ENCODE measurements at regions not wholly inside any gene's neighbourhood (a gene's known extent, or its start where the extent isn't known, plus 50 kb on each side); places are given as distances from the start of the nearest gene placed in this dataset.

DNA sequence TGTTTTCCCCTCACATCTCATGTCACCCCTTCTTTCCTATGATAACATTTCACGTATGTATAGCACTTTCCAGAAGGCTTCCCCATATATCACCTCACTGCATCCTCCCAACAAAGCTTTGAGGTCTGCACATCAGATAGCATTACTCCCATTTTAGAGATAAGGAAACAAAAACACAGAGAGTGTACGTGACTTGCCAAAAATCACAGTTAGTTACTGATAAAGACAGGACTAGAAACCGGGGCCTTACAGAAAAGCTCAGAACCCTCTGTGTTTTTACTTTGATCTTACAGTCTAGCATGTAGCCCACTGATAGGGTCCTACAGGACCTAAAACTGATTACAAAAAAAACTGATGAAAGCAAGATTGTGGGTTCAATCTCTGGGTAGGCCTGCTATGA lies 202.9 kb upstream of the CDKN3 start:
- TF ChIP-seq, protein P1, sequence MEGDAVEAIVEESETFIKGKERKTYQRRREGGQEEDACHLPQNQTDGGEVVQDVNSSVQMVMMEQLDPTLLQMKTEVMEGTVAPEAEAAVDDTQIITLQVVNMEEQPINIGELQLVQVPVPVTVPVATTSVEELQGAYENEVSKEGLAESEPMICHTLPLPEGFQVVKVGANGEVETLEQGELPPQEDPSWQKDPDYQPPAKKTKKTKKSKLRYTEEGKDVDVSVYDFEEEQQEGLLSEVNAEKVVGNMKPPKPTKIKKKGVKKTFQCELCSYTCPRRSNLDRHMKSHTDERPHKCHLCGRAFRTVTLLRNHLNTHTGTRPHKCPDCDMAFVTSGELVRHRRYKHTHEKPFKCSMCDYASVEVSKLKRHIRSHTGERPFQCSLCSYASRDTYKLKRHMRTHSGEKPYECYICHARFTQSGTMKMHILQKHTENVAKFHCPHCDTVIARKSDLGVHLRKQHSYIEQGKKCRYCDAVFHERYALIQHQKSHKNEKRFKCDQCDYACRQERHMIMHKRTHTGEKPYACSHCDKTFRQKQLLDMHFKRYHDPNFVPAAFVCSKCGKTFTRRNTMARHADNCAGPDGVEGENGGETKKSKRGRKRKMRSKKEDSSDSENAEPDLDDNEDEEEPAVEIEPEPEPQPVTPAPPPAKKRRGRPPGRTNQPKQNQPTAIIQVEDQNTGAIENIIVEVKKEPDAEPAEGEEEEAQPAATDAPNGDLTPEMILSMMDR (IDR thresholded peaks at IDR 0.05; ENCODE audit: low read depth, low read length, poor library complexity, severe bottlenecking), result no peak
- no peak for TF ChIP-seq EZH2phosphoT487 (IDR thresholded peaks at IDR 0.05; ENCODE audit: borderline replicate concordance, low read length)
